Neural progenitor cell (in vitro differentiated cells): ENCODE measurements at regions not wholly inside any gene's neighbourhood (a gene's known extent, or its start where the extent isn't known, plus 50 kb on each side); places are given as distances from the start of the nearest gene placed in this dataset. TPM values are rescaled to one million over a fixed set of nuclear protein-coding genes. Genes with fewer than 3 reads are reported as not detected.

Source experiments
- DNase-seq: peaks from one replicate; pipeline ENCODE4 v3.0.0-alpha.2; 2016; ENCODE audit warnings: low spot score
- H2AFZ ChIP-seq: fragments of 200-600 bp; sonication (generic); replicated peaks from 2 replicates; pipeline ENCODE4 v1.6.1; 2016; ENCODE audit warnings: antibody characterized with exemption
- H3F3A ChIP-seq: fragments of 200-600 bp; sonication (generic); 2 replicates; pipeline ENCODE4 v1.6.1; 2016; ENCODE audit warnings: antibody characterized with exemption, low read depth
- H3K27ac ChIP-seq: fragments of 200-600 bp; sonication (generic); 2 replicates; pipeline ENCODE4 v1.5.1; 2016; ENCODE audit warnings: mild to moderate bottlenecking
- H3K27me3 ChIP-seq: fragments of 200-600 bp; sonication (generic); 2 replicates; pipeline ENCODE4 v1.6.1; 2016; ENCODE audit warnings: mild to moderate bottlenecking, moderate library complexity
- H3K36me3 ChIP-seq: fragments of 200-600 bp; sonication (generic); 2 replicates; pipeline ENCODE4 v1.5.1; 2016
- H3K4me1 ChIP-seq: fragments of 200-600 bp; sonication (generic); 2 replicates; pipeline ENCODE4 v1.6.1; 2016; ENCODE audit warnings: mixed run types
- H3K4me2 ChIP-seq: fragments of 200-600 bp; sonication (generic); 2 replicates; pipeline ENCODE4 v1.6.1; 2016
- H3K4me3 ChIP-seq: fragments of 200-600 bp; sonication (generic); 2 replicates; pipeline ENCODE4 v1.5.1; 2016
- H3K79me2 ChIP-seq: fragments of 200-600 bp; sonication (generic); 2 replicates; pipeline ENCODE4 v1.6.1; 2016; ENCODE audit warnings: low read depth
- H3K9ac ChIP-seq: fragments of 200-600 bp; sonication (generic); 2 replicates; pipeline ENCODE4 v1.6.1; 2016
- H3K9me3 ChIP-seq: fragments of 200-600 bp; sonication (generic); 2 replicates; pipeline ENCODE4 v1.5.1; 2016; ENCODE audit warnings: low read depth
- H4K20me1 ChIP-seq: fragments of 200-600 bp; sonication (generic); 2 replicates; pipeline ENCODE4 v1.6.1; 2016; ENCODE audit warnings: low read depth
- H3K27ac Mint-ChIP-seq: 3 replicates; pipeline ENCODE4 v1.8.0; 2021; ENCODE audit warnings: mixed read lengths
- H3K27me3 Mint-ChIP-seq: 2 replicates; pipeline ENCODE4 v1.8.0; 2022; ENCODE audit warnings: low read depth, mild to moderate bottlenecking, inconsistent platforms, moderate library complexity, mixed read lengths; ENCODE audit not compliant: insufficient read depth
- H3K36me3 Mint-ChIP-seq: 3 replicates; pipeline ENCODE4 v1.8.0; 2021; ENCODE audit warnings: mixed read lengths
- H3K4me1 Mint-ChIP-seq: 3 replicates; pipeline ENCODE4 v1.8.0; 2021; ENCODE audit warnings: mixed read lengths
- H3K4me3 Mint-ChIP-seq: 3 replicates; pipeline ENCODE4 v1.8.0; 2021; ENCODE audit warnings: mild to moderate bottlenecking, moderate library complexity, mixed read lengths
- H3K9me3 Mint-ChIP-seq: 3 replicates; pipeline ENCODE4 v1.8.0; 2020; ENCODE audit warnings: mixed read lengths
- EZH2 ChIP-seq: fragments of 200-600 bp; sonication (generic); IDR thresholded peaks from 2 replicates; pipeline ENCODE4 v1.6.1; 2017; ENCODE audit warnings: antibody characterized with exemption, mild to moderate bottlenecking, moderate library complexity
- EZH2phosphoT487 ChIP-seq: fragments of 200-600 bp; sonication (generic); IDR thresholded peaks from 2 replicates; pipeline ENCODE4 v1.6.1; 2017; ENCODE audit warnings: antibody characterized with exemption
- small RNA-seq: library from RNA; depleted of rRNA; stranded (forward); fragments of <200 nt; gene quantifications from one replicate; pipeline ENCODE3, GENCODE V24; 2015
- TF ChIP-seq, protein P1 (sequence below): fragments of 200-600 bp; sonication (generic); IDR thresholded peaks from 2 replicates; pipeline ENCODE4 v1.5.1; 2017; ENCODE audit warnings: antibody characterized with exemption, mild to moderate bottlenecking

DNA sequence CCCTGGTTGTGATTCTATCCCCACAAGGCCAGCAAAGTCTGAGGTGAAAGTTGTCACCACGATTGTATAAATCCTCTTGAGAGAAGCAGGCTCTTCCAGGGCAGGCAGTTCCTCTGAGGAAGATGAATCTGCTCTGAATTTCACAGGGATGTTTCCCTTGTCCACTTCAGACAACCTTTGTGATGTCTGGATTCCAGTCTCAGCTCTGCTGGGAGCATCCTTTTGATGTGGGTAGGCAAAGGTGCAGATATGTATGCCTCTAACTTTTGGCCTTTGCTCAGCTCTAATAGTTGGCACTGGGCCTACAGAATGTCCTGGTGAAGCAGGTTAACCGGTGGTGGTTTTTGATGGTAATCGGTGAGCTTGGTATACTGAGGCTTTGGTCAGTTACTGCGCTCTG, 50.6 kb upstream of the WDR1 start:
- TF ChIP-seq, protein P1, sequence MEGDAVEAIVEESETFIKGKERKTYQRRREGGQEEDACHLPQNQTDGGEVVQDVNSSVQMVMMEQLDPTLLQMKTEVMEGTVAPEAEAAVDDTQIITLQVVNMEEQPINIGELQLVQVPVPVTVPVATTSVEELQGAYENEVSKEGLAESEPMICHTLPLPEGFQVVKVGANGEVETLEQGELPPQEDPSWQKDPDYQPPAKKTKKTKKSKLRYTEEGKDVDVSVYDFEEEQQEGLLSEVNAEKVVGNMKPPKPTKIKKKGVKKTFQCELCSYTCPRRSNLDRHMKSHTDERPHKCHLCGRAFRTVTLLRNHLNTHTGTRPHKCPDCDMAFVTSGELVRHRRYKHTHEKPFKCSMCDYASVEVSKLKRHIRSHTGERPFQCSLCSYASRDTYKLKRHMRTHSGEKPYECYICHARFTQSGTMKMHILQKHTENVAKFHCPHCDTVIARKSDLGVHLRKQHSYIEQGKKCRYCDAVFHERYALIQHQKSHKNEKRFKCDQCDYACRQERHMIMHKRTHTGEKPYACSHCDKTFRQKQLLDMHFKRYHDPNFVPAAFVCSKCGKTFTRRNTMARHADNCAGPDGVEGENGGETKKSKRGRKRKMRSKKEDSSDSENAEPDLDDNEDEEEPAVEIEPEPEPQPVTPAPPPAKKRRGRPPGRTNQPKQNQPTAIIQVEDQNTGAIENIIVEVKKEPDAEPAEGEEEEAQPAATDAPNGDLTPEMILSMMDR: no peak
- TF ChIP-seq EZH2 (no peak), EZH2phosphoT487 (no peak)
- H3F3A ChIP-seq: no peaks in the 10 kb centered on the region
- no peaks in the 10 kb centered on the region for H3K9me3 ChIP-seq
- H3K4me3 ChIP-seq: no peak overlapping the region
- Mint-ChIP-seq H3K27ac (no peak overlapping the region), H3K27me3 (peaks cover 3% of the 10 kb centered on the region), H3K9me3 (no peaks in the 10 kb centered on the region), H3K4me3 (no peak overlapping the region), H3K36me3 (no peaks in the 10 kb centered on the region), H3K4me1 (no peaks in the 10 kb centered on the region)
- H3K79me2 ChIP-seq: no peaks in the 10 kb centered on the region
- DNase-seq: no peak
- no peak overlapping the region for H3K4me2 ChIP-seq
- H3K27me3 ChIP-seq: no peaks in the 10 kb centered on the region
- no peaks in the 10 kb centered on the region for H3K4me1 ChIP-seq
- H3K36me3 ChIP-seq: no peaks in the 10 kb centered on the region
- H4K20me1 ChIP-seq: no peaks in the 10 kb centered on the region
- no peak overlapping the region for H3K27ac ChIP-seq
- no peak overlapping the region for H3K9ac ChIP-seq
- no peak overlapping the region for H2AFZ ChIP-seq

Small RNA genes in the stretch of these regions (small RNA-seq; reads per million reads assigned to genes)
- not detected for gene AC006499.8
